ENCODE measurements at regions not wholly inside any gene's neighbourhood (a gene's known extent, or its start where the extent isn't known, plus 50 kb on each side); places are given as distances from the start of the nearest gene placed in this dataset.

DNA sequence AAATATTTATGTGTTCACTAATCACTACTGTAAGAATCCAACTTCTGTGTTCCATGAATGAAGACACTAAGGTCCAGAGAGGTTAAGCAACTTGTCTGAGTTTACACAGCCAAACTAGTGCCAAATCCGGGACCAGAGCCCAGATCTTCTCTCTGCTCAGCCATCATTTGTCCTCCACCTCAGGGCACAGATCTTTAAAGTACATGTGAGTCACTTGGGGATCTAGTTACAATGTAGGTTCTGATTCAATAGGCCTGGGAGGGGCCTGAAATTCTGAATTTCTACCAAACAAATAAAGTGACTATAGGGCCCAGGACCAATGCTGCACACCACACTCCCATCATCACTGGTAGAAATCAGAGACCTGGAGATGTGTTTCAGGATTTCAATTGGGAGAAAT, 162.9 kb downstream of the GXYLT1 start:
- DNase-seq (ENCODE audit: low read depth in 2 of 2), result no peak

DNA sequence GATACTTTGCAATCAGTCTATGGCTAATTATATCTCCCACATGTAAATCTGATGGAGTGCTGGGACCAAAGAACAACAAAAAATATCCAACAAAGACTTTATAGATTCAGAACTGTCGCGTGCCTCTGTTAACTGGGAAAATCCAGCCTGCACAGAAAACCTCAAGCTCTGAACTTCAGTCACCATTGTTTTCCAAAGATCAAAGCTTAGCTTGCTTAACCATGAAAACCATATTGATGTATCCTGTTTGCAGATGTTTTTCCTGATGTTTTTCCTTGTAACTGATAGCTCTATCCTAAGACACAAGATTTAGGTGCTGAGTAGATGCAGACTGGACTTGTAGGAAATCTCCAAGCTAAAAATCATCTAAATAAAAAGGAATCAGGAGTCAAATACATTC, 163.7 kb downstream of the GXYLT1 start:
- DNase-seq (ENCODE audit: low read depth in 2 of 2), result no peak

DNA sequence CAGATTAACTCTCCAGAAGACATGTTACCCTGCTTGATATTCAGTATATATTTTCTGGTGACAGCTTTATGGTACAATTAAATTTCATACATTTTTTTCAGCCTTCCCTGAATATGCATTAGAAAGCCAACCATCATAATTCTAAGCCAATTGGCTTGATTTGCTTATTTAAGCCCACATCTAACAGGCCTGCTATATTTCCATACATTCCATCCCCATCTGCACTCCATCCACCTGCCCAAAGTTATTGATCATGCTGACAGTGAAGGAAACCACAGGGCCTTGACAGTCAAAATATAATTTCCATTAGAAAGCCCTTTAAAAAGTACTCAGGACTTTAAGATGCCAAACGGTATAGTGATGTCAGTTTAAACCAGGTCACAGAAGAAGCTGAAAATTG, 164.3 kb downstream of the GXYLT1 start:
- no peak for DNase-seq (ENCODE audit: low read depth in 2 of 2)

DNA sequence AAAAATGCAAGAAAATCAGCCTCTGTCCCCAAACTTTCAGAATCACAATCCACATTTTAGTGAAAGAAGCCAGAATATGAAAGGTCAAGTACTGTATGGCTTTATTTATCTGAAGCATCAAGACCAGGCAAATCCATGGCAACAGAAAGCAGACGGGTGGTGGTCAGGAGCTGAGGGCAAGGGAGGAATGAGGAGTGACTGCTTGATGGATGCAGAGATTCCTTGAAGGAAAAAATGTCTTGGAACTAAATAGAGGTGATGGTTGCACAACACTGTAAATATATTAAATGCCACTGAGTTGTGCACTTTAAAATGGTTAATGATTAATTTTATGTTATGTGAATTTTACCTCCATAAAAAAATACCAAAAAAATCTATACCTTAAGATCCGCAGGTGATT, 165.1 kb downstream of the GXYLT1 start:
- DNase-seq (ENCODE audit: low read depth in 2 of 2), result no peak

- DNase-seq (ENCODE audit: low read depth in 2 of 2), result no peak
Observed at GRCh38 chr12:41972598-41972997, 172.1 kb downstream of the GXYLT1 start.

- DNase-seq (ENCODE audit: low read depth in 2 of 2), result no peak
Observed at GRCh38 chr12:41972196-41972595, 172.5 kb downstream of the GXYLT1 start.

GRCh38 chr12:41970744-41971143, 173.9 kb downstream of the GXYLT1 start:
- DNase-seq (ENCODE audit: low read depth in 2 of 2), result no peak

DNA sequence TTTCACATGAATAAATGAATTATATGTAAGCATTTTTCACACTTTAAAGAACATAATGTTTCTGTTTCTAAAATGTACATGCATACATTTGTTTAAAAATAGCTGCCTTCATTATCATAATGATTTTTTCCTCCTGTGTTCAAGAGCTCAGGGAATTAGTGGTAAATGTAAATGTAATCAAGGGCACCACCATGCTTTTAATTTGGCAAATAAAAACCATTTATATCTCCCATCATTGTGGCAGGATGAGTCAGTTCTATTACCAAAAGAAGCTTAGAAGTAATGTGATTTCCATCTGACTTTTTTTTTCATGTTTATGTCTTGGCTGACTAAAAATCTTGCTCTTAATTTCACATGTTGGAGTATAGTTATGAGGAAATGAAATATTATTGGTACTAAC, 176.1 kb downstream of the GXYLT1 start:
- DNase-seq (ENCODE audit: low read depth in 2 of 2), result no peak

DNA sequence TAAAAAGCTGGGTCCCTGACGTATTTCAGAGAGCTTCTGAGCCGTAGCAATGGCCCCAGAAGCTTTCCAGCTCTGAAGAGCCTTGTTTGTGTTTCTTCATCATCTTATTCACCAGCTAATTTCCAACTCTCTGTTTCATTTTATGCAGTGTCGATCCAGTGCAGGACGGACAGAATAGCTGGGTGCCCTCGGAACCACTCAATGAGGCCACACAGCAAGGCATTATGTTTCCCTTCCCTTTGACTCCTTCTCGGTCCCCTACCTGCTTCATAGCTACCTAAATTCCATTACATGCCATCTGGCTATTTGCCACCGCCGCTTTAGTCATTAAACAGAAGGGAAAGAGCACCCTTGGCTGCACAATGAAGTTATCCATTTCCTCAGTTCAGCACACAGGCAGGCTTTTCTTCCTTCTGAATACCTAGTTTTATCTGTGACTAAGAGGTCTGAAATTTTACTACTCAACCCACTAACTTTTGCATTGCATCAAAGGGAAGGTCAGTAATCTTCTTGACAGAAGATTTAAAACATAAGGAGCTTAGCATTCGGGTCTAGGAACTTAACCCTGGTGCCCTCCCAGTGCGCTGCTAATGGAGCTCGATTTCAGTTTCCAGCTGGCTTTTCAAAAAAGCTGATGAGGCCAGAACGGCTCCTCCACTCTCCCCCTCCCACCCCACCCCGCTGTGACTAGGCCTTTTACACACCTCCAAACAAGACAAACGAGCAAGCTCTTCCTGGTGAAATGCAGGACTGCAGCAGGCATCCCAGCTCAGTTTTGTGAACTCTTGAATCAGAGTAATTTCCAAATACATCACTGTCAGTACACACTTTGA, 176.8 kb downstream of the GXYLT1 start:
- DNase-seq (ENCODE audit: low read depth in 2 of 2), result no peak

DNA sequence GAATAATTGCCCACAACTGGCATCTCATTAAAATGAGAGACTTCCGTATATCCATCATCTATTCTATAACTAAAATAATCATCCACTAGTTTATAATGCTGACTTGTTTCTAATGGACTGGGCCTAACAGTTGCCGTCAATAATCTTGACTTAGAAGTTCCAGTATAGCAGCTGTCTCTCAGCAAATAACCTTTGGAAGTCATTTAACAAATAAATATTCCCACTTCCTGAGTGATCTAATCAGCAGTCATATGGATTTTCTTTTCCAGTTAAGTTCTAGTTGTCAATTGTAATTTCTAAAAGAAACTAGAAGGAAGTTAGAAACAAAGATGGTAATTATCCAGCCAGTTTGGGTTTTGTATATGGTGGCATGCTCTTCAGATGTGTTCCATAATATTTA, 177.8 kb downstream of the GXYLT1 start:
- no peak for DNase-seq (ENCODE audit: low read depth in 2 of 2)

GRCh38 chr12:41966001-41966400, 178.7 kb downstream of the GXYLT1 start:
- DNase-seq (ENCODE audit: low read depth in 2 of 2), result no peak

GRCh38 chr12:41963398-41963797, 181.3 kb downstream of the GXYLT1 start:
- DNase-seq (ENCODE audit: low read depth in 2 of 2), result no peak

GRCh38 chr12:41962171-41962572, 182.5 kb downstream of the GXYLT1 start:
- DNase-seq (ENCODE audit: low read depth in 2 of 2), result no peak

DNA sequence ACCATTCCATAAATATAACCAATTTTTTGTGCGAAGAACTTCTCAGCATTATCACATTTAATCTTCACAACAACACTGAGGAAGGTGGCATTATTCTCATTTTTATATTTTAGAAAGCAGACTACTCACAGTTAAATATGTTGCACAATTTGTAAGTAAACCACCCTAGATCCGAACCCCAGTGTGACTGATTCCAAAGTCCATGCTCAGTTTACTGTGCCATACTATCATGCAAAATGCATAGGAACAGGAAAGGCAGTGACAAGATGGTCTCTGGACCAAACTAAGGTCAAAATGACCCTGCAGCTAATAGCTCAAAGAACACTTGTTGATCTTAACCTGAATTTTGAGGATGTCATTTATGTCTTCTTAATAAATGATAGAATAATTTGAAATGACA, 185.4 kb downstream of the GXYLT1 start:
- DNase-seq (ENCODE audit: low read depth in 2 of 2), result no peak

- no peak for DNase-seq (ENCODE audit: low read depth in 2 of 2)
Observed at GRCh38 chr12:41956353-41956752, 188.3 kb downstream of the GXYLT1 start.

- DNase-seq (ENCODE audit: low read depth in 2 of 2), result no peak
Observed at GRCh38 chr12:41950455-41950854, 194.2 kb downstream of the GXYLT1 start.

- no peak for DNase-seq (ENCODE audit: low read depth in 2 of 2)
Observed at GRCh38 chr12:41946106-41946505, 198.6 kb downstream of the GXYLT1 start.

DNA sequence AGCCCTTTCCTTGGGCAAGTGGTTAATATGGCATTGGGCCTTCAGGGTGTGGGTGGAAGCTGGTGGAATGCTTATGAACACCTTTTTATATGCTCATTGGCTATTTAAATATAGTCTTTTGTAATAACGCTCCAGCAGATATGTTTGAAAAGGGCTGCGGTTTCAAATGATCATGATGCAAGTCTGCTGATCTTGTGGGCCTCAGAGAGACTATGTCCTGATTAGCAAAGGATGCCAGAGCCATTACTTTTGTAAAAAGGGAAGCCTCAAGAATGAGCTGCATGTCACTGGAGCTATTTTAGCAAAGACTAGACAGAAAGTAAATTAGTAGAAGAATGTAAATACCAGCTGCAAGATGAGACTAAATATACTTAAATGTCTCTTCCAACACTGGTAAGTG, 200.5 kb downstream of the GXYLT1 start:
- DNase-seq (ENCODE audit: low read depth in 2 of 2), result no peak

DNA sequence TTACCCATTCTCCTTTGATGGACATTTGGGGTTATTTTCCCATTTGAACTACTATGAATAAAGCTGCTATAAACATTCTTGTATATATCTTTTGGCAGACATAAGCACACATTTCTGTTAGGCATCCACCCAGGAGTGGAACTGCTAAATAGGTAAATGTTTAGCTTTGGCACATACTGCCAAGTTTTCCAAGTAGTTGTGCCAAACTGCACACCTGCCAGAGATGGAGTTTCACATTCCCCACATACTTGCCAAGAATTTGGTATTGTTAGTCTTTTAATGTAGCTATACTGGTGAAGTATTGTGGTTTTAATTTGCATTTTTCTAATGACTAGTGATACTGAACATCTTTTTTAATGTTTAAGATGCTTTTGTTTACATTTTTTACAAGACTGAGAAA, 201.0 kb downstream of the GXYLT1 start:
- DNase-seq (ENCODE audit: low read depth in 2 of 2), result no peak

- no peak for DNase-seq (ENCODE audit: low read depth in 2 of 2)
Observed at GRCh38 chr12:41942354-41942753, 202.3 kb downstream of the GXYLT1 start.

DNA sequence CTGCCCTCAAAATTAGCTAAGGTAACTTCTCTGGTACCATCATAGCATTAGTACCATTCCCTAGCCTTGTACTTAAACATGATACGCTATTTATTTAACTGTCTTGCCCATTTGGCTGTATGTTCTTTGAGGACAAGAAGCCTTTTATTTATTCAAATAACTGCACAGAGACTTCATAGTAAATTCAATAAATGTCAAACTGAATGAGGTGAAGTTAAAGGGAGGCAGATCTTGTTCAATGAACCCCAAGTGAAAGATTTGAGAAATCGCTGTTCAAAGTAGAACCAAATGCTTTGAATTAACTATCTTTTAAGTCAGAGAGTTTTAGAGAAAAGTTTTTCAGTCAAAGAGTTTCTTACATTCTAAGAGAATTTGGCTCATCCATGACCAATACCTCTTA, 203.6 kb downstream of the GXYLT1 start:
- no peak for DNase-seq (ENCODE audit: low read depth in 2 of 2)

GRCh38 chr12:41940571-41940970, 204.1 kb downstream of the GXYLT1 start:
- DNase-seq (ENCODE audit: low read depth in 2 of 2), result no peak

DNA sequence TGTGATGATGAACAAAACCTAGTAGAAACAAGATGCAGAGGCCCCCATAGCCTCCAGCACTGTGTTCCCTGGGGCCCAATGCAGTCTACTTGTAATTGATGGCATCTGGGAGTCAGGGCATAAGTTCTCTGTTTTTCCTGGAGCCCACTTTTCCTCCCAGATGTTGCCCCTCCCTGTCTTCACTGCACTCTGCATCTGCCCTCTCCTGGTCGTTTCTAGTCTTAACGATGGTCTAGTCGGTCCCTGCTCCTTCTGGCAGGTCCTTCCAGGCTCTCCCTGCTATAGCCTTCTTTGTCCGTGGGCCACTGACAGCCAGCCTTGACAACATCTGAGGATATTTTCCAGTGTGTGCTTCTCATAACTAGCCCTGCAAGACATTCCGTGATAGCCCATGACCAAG, 208.3 kb downstream of the GXYLT1 start:
- DNase-seq (ENCODE audit: low read depth in 2 of 2), result no peak

DNA sequence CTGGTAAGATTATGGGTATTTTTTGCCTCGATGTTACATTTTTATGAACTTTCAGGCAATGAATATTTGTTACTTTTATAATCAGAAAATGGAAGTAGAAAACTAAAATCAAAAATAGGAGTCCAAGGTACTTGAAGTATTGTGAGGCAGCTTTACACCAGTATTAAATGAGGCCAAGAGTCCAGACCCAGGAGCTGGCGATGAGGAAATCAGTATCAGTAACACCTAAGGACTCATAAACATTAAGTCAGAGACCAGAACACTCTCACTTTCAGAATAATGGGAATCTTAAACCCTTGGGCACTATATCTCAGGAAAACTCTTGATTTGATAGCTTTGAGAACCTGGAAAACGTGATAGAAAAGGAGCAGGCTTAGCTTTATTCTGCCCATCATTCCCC, 208.8 kb downstream of the GXYLT1 start:
- no peak for DNase-seq (ENCODE audit: low read depth in 2 of 2)
